Smooth muscle cell (in vitro differentiated cells): ENCODE measurements at regions not wholly inside any gene's neighbourhood (a gene's known extent, or its start where the extent isn't known, plus 50 kb on each side); places are given as distances from the start of the nearest gene placed in this dataset.

Experiments used
- DNase-seq: peaks from one replicate; lab custom pipeline; 2025; ENCODE audit not compliant: unreplicated experiment; lab: John Stamatoyannopoulos, UW
- H2AFZ ChIP-seq: fragments of 200-600 bp; sonication (generic); 2 replicates; pipeline ENCODE4 v1.6.0; 2016; ENCODE audit warnings: antibody characterized with exemption, low read depth, mild to moderate bottlenecking
- H3F3A ChIP-seq: fragments of 200-600 bp; sonication (generic); 2 replicates; pipeline ENCODE4 v1.6.0; 2017; ENCODE audit warnings: antibody characterized with exemption, low read depth
- H3K27ac ChIP-seq: fragments of 200-600 bp; sonication (generic); 2 replicates; pipeline ENCODE4 v1.5.1; 2016; ENCODE audit warnings: low read depth, mild to moderate bottlenecking
- H3K27me3 ChIP-seq: fragments of 200-600 bp; sonication (generic); 2 replicates; pipeline ENCODE4 v1.6.1; 2016; ENCODE audit warnings: low read depth, mild to moderate bottlenecking
- H3K36me3 ChIP-seq: fragments of 200-600 bp; sonication (generic); 2 replicates; pipeline ENCODE4 v1.5.1; 2016; ENCODE audit warnings: low read depth
- H3K4me1 ChIP-seq: fragments of 200-600 bp; sonication (generic); 2 replicates; pipeline ENCODE4 v1.5.1; 2016; ENCODE audit warnings: low read depth
- H3K4me2 ChIP-seq: fragments of 200-600 bp; sonication (generic); 2 replicates; pipeline ENCODE4 v1.6.0; 2016; ENCODE audit warnings: mild to moderate bottlenecking
- H3K4me3 ChIP-seq: fragments of 200-600 bp; sonication (generic); 2 replicates; pipeline ENCODE4 v1.5.1; 2016; ENCODE audit warnings: mild to moderate bottlenecking
- H3K79me2 ChIP-seq: fragments of 200-600 bp; sonication (generic); 2 replicates; pipeline ENCODE4 v1.6.0; 2016; ENCODE audit warnings: low read depth, mild to moderate bottlenecking
- H3K9ac ChIP-seq: fragments of 200-600 bp; sonication (generic); 2 replicates; pipeline ENCODE4 v1.6.0; 2016; ENCODE audit warnings: low read depth
- H3K9me3 ChIP-seq: fragments of 200-600 bp; sonication (generic); replicated peaks from 2 replicates; pipeline ENCODE4 v1.5.1; 2016; ENCODE audit warnings: low read depth
- H4K20me1 ChIP-seq: fragments of 200-600 bp; sonication (generic); 2 replicates; pipeline ENCODE4 v1.6.0; 2016; ENCODE audit warnings: low read depth
- WGBS: methylation state at CpG from one replicate; pipeline ENCODE4 v1.1.7; 2016; ENCODE audit warnings: low lambda C conversion rate; 5-methylcytosine and 5-hydroxymethylcytosine counted together
- TF ChIP-seq, protein P1 (sequence below): fragments of 200-600 bp; sonication (generic); IDR thresholded peaks from 2 replicates; pipeline ENCODE4 v1.5.1; 2017; ENCODE audit warnings: borderline replicate concordance, mild to moderate bottlenecking, antibody characterized with exemption; ENCODE audit not compliant: insufficient read depth, poor library complexity, severe bottlenecking

DNA sequence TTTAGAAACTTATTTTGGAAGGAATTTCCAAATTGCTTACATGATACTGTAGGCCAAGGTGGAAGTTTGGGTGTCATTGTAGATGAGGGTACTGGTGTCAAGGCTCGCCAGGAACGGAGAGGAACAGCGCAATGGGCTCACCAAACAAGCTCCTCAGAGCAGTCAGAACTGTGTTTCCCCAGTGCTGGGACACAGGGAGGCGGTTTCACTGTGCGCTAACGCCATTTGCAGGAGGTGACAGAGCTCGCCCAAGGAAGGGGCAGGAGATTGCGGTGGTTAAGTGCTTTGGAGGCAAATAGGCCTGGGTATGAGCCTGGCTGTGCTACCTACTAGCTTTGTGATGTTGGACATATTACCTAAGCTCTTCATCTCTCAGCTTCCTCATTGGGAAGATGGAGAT is 57.3 kb downstream of the HHEX start:
- Histone ChIP-seq H3K9me3 (no peaks in the 10 kb centered on the region), H3K36me3 (no peaks in the 10 kb centered on the region), H4K20me1 (no peaks in the 10 kb centered on the region), H3K79me2 (no peaks in the 10 kb centered on the region), H3K4me3 (no peak overlapping the region), H3K9ac (no peak overlapping the region), H3K27ac (no peak overlapping the region), H3K27me3 (no peaks in the 10 kb centered on the region), H3K4me1 (no peaks in the 10 kb centered on the region), H3F3A (no peaks in the 10 kb centered on the region), H2AFZ (no peak overlapping the region), H3K4me2 (no peak overlapping the region)
- TF ChIP-seq, protein P1, sequence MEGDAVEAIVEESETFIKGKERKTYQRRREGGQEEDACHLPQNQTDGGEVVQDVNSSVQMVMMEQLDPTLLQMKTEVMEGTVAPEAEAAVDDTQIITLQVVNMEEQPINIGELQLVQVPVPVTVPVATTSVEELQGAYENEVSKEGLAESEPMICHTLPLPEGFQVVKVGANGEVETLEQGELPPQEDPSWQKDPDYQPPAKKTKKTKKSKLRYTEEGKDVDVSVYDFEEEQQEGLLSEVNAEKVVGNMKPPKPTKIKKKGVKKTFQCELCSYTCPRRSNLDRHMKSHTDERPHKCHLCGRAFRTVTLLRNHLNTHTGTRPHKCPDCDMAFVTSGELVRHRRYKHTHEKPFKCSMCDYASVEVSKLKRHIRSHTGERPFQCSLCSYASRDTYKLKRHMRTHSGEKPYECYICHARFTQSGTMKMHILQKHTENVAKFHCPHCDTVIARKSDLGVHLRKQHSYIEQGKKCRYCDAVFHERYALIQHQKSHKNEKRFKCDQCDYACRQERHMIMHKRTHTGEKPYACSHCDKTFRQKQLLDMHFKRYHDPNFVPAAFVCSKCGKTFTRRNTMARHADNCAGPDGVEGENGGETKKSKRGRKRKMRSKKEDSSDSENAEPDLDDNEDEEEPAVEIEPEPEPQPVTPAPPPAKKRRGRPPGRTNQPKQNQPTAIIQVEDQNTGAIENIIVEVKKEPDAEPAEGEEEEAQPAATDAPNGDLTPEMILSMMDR: no peak
- no peak for DNase-seq
- 91% methylated on average over 8 of the region's 8 CpGs for WGBS

DNA sequence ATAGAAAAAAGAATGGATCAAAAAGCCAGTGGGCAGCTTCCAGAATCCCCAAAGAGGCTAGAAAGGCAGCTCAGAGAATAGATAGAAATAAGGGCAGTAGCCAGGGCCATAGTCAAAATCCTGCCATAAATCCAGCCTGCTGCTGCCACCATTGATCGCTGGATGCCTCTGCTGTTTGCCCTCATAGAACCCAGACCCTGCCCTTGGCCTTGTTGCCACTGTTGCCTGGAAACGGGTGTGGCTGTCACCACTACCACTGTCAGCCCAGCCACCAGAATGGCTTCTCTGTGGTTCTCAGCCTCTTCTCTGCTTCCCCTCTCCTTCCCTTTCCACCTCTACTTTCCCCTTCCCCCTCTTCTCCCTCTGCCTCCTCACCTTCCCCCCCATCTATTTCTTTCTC is 57.8 kb downstream of the HHEX start:
- TF ChIP-seq, protein P1: no peak
- WGBS: 85% methylated on average over 2 of the region's 2 CpGs

DNA sequence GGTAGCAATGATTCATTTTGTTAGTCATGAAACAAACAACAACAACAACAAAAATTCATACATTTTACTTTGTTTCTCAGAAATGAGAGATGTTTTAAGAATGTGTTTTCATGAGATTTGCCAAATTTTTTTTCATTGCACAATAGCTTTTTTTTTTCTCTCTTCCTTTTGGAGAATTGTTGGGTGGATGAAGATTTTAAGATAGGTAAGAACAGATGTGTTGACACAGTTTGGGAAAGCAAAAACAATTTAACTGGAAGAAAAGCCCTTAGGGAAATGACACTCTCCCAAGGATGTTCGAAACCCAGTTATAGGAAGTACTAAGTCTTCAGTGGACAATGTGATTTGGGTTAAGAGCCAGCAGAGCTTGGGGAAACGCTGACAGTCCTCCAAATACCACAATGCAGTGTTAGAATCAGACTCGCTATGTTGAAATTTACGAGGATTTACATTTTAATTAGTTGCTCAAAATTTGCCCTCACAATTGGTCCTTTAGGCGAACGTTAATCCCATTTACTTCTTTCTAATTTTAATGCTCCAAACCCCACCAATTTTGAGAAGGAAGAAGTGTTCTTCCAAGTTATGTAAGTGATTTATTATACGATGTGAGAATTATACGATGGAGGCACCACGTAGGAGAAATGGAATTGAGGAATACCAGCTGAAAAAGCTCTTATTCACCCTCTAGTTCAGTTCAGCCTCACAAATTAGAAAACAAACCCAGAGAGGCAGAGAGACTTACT is 61.2 kb downstream of the HHEX start:
- DNase-seq: no peak
- WGBS: 74% methylated on average over 9 of the region's 9 CpGs
- Histone ChIP-seq H3K4me3 (no peak overlapping the region), H3K4me1 (no peaks in the 10 kb centered on the region), H3F3A (no peaks in the 10 kb centered on the region), H3K36me3 (no peaks in the 10 kb centered on the region), H4K20me1 (no peaks in the 10 kb centered on the region), H2AFZ (no peak overlapping the region), H3K9ac (no peak overlapping the region), H3K79me2 (no peaks in the 10 kb centered on the region), H3K9me3 (no peaks in the 10 kb centered on the region), H3K4me2 (no peak overlapping the region), H3K27me3 (no peaks in the 10 kb centered on the region), H3K27ac (no peak overlapping the region)
- TF ChIP-seq, protein P1: no peak

More for the DNA sequence above, 57.8 kb downstream of the HHEX start:
- Histone ChIP-seq H3K79me2 (no peaks in the 10 kb centered on the region), H2AFZ (no peak overlapping the region), H3F3A (no peaks in the 10 kb centered on the region), H3K4me1 (no peaks in the 10 kb centered on the region), H3K9ac (no peak overlapping the region), H3K27me3 (no peaks in the 10 kb centered on the region), H3K27ac (no peak overlapping the region), H3K4me2 (no peak overlapping the region), H3K36me3 (no peaks in the 10 kb centered on the region), H3K4me3 (no peak overlapping the region), H4K20me1 (no peaks in the 10 kb centered on the region), H3K9me3 (no peaks in the 10 kb centered on the region)
- DNase-seq: no peak

DNA sequence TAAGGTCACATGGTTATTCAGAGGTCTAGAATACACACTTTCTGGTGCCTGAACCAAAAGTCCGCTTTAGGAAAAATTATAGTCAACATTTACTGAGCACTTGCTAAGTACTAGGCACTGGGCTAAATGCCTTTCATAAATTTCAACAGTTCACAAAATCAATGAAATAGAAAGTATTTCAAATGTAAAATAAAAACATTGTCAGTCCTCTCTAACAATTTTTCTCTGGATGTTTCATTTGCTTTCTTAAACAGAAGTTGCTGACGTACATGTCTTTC is 61.7 kb downstream of the HHEX start:
- Histone ChIP-seq H3K36me3 (no peaks in the 10 kb centered on the region), H3K79me2 (no peaks in the 10 kb centered on the region), H3K4me2 (no peak overlapping the region), H3K9ac (no peak overlapping the region), H3F3A (no peaks in the 10 kb centered on the region), H3K27me3 (no peaks in the 10 kb centered on the region), H4K20me1 (no peaks in the 10 kb centered on the region), H3K9me3 (no peaks in the 10 kb centered on the region), H3K4me1 (no peaks in the 10 kb centered on the region), H3K27ac (no peak overlapping the region), H2AFZ (no peak overlapping the region), H3K4me3 (no peak overlapping the region)
- TF ChIP-seq, protein P1: no peak
- 88% methylated on average over 2 of the region's 2 CpGs for WGBS
- no peak for DNase-seq
